Inferior parietal cortex (tissue), 1 donor: ENCODE measurements at regions not wholly inside any gene's neighbourhood (a gene's known extent, or its start where the extent isn't known, plus 50 kb on each side); places are given as distances from the start of the nearest gene placed in this dataset.

Source experiments
- DNase-seq: peaks from one replicate; pipeline ENCODE4 v3.0.0-alpha.2; 2016; ENCODE audit errors: extremely low spot score

- DNase-seq = no peak
Measured at GRCh38 chr7:46545790-46546189, 624.7 kb upstream of the IGFBP3 start.

- DNase-seq = no peak
Measured at GRCh38 chr7:46544396-46545008, 623.4 kb upstream of the IGFBP3 start.

- no peak for DNase-seq
Measured at GRCh38 chr7:46542076-46542475, 621.0 kb upstream of the IGFBP3 start.

- no peak for DNase-seq
Measured at GRCh38 chr7:46539892-46540483, 618.9 kb upstream of the IGFBP3 start.

- no peak for DNase-seq
Measured at GRCh38 chr7:46537191-46537905, 616.3 kb upstream of the IGFBP3 start.

- DNase-seq = no peak
Measured at GRCh38 chr7:46534664-46535588, 613.9 kb upstream of the IGFBP3 start.

- no peak for DNase-seq
Measured at GRCh38 chr7:46533946-46534345, 612.9 kb upstream of the IGFBP3 start.

- no peak for DNase-seq
Measured at GRCh38 chr7:46532571-46532970, 611.5 kb upstream of the IGFBP3 start.

GRCh38 chr7:46530081-46530750 lies 609.1 kb upstream of the IGFBP3 start:
- no peak for DNase-seq

- DNase-seq = no peak
Measured at GRCh38 chr7:46527360-46527759, 606.3 kb upstream of the IGFBP3 start.

GRCh38 chr7:46525876-46526275 lies 604.8 kb upstream of the IGFBP3 start:
- no peak for DNase-seq

GRCh38 chr7:46524350-46524749 lies 603.3 kb upstream of the IGFBP3 start:
- DNase-seq = no peak

- no peak for DNase-seq
Measured at GRCh38 chr7:46522354-46522906, 601.4 kb upstream of the IGFBP3 start.

- DNase-seq = no peak
Measured at GRCh38 chr7:46518713-46519112, 597.6 kb upstream of the IGFBP3 start.

GRCh38 chr7:46515844-46516590 lies 594.9 kb upstream of the IGFBP3 start:
- no peak for DNase-seq

GRCh38 chr7:46513447-46513848 lies 592.4 kb upstream of the IGFBP3 start:
- no peak for DNase-seq

- no peak for DNase-seq
Measured at GRCh38 chr7:46512891-46513413, 591.9 kb upstream of the IGFBP3 start.

GRCh38 chr7:46511442-46512215 lies 590.6 kb upstream of the IGFBP3 start:
- no peak for DNase-seq

- DNase-seq = no peak
Measured at GRCh38 chr7:46508583-46508982, 587.5 kb upstream of the IGFBP3 start.

- no peak for DNase-seq
Measured at GRCh38 chr7:46507560-46507959, 586.5 kb upstream of the IGFBP3 start.
